ENCODE measurements at regions not wholly inside any gene's neighbourhood (a gene's known extent, or its start where the extent isn't known, plus 50 kb on each side); places are given as distances from the start of the nearest gene placed in this dataset.
"Not testable (repeated sequence)": the region's sequence is repeated elsewhere in the genome, so short reads cannot be mapped to it uniquely, and the experiment has no call there.

GRCh38 chr6:26272171-26272637 lies 92.8 kb upstream of the BTN3A2 start:
- DNase-seq (ENCODE audit: low spot score in 2 of 2): peak in 1 of 2 donors; percentile 91
- intact Hi-C loops (cut with DNase I; ENCODE audit: low total_unique reads): no loop called here
- TF ChIP-seq CTCF (IDR thresholded peaks at IDR 0.05) (no peak), POLR2A (IDR thresholded peaks at IDR 0.05) (no peak)
- 1 to 2% methylated on average over 25 to 29 of the region's 31 CpGs for WGBS, 2 donors
- H3K4me3 ChIP-seq (ENCODE audit: low read depth, poor library complexity, severe bottlenecking): peak overlapping the region; percentile 14

- intact Hi-C loops (cut with DNase I; ENCODE audit: low total_unique reads): no loop called here
- WGBS, 2 donors: 10 to 11% methylated on average over 21 of the region's 21 CpGs
These were observed 91.1 kb upstream of the BTN3A2 start for GRCh38 chr6:26273673-26274588.

GRCh38 chr6:26275663-26276062 lies 89.3 kb upstream of the BTN3A2 start:
- H3K4me3 ChIP-seq (ENCODE audit: low read depth, poor library complexity, severe bottlenecking): no peak overlapping the region
- TF ChIP-seq CTCF (IDR thresholded peaks at IDR 0.05) (no peak), POLR2A (IDR thresholded peaks at IDR 0.05) (no peak)
- intact Hi-C loops (cut with DNase I; ENCODE audit: low total_unique reads): no loop called here
- no peak for DNase-seq (ENCODE audit: low spot score in 2 of 2)
- WGBS, 2 donors: 58 to 78% methylated on average over 2 of the region's 2 CpGs

More at GRCh38 chr6:26273673-26274588, 91.1 kb upstream of the BTN3A2 start:
- H3K4me3 ChIP-seq (ENCODE audit: low read depth, poor library complexity, severe bottlenecking): peak overlapping the region; percentile 19
- no peak for DNase-seq (ENCODE audit: low spot score in 2 of 2)
- no peak for TF ChIP-seq POLR2A (IDR thresholded peaks at IDR 0.05)
- no peak for TF ChIP-seq CTCF (IDR thresholded peaks at IDR 0.05)

- H3K4me3 ChIP-seq (ENCODE audit: low read depth, poor library complexity, severe bottlenecking): no peak overlapping the region
- intact Hi-C loops (cut with DNase I; ENCODE audit: low total_unique reads): no loop called here
- 79 to 81% methylated on average over 6 of the region's 6 CpGs for WGBS, 2 donors
- DNase-seq (ENCODE audit: low spot score in 2 of 2): no peak
- TF ChIP-seq POLR2A (IDR thresholded peaks at IDR 0.05) (no peak), CTCF (IDR thresholded peaks at IDR 0.05) (no peak)
These were observed 88.0 kb upstream of the BTN3A2 start for GRCh38 chr6:26276841-26277648.

- TF ChIP-seq POLR2A (IDR thresholded peaks at IDR 0.05) (no peak), CTCF (IDR thresholded peaks at IDR 0.05) (no peak)
- H3K4me3 ChIP-seq (ENCODE audit: low read depth, poor library complexity, severe bottlenecking): no peak overlapping the region
- intact Hi-C loops (cut with DNase I; ENCODE audit: low total_unique reads): no loop called here
These were observed 86.5 kb upstream of the BTN3A2 start for GRCh38 chr6:26278536-26278935.

GRCh38 chr6:26279371-26279770 lies 85.6 kb upstream of the BTN3A2 start:
- WGBS, 2 donors: 92 to 97% methylated on average over 5 of the region's 5 CpGs
- DNase-seq (ENCODE audit: low spot score in 2 of 2); intact Hi-C loops (cut with DNase I; ENCODE audit: low total_unique reads); H3K4me3 ChIP-seq (ENCODE audit: low read depth, poor library complexity, severe bottlenecking): not testable (repeated sequence)

More at GRCh38 chr6:26278536-26278935, 86.5 kb upstream of the BTN3A2 start:
- 50 to 60% methylated on average over 1 of the region's 1 CpG for WGBS, 2 donors
- DNase-seq (ENCODE audit: low spot score in 2 of 2): no peak
